ENCODE measurements at regions not wholly inside any gene's neighbourhood (a gene's known extent, or its start where the extent isn't known, plus 50 kb on each side); places are given as distances from the start of the nearest gene placed in this dataset.

DNA sequence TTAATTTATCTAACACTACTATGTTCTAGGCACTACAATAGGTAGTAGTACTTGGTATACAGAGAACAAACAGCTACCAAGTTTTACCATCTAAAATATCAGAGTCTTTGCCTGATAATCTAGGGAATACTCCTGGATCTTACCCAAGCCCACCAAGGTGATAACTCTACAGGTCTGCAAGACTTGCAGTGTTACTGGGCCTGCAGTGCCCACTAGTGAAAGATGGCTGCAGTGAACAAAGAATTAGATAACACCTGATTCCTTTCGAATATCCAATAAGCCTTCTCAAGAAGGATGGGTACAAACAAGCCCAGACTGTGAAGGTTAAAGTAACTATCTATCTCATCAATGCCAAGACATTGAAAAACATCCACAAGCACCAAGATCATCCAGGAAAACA, 317.0 kb upstream of the DCBLD2 start:
- DNase-seq (ENCODE audit: low read depth, low spot score), result no peak

DNA sequence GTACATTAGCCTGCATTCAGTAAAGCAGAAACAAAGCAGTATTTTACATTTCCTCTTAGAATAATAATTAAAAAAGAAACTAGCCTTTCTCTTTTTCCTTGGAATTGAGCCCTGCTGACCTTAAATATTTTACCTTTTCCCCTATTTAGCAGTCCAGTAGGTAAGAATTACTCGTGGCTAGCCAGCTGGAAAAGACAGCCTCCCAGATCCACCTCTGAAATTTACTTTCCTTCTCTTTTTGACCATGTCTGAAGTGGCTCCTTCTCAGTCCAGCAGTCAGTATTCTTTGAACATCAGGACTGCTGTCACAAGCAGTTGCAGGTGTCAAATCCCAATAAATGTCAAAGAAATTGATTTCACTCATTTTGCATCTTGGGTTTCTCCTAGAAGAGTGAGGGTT, 311.5 kb upstream of the DCBLD2 start:
- no peak for DNase-seq (ENCODE audit: low read depth, low spot score)

DNA sequence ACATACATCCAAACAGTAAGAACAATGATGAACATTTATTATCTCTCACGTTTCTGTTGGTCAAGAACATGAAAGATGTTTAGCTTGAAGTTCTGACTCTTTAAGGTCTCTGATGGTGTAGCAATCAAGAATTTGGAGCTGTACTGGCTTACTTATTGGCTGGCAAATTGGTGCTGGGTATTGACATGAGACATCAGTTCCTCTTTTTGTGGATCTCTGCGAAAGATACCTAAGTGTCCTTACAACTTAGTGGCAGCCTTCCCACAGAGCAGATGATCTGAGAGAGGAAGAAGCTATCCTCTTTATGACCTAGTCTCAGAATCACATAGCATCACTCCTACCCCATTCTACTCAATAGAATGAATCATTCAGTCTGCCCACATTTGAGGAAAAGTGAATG, 309.8 kb upstream of the DCBLD2 start:
- no peak for DNase-seq (ENCODE audit: low read depth, low spot score)

DNA sequence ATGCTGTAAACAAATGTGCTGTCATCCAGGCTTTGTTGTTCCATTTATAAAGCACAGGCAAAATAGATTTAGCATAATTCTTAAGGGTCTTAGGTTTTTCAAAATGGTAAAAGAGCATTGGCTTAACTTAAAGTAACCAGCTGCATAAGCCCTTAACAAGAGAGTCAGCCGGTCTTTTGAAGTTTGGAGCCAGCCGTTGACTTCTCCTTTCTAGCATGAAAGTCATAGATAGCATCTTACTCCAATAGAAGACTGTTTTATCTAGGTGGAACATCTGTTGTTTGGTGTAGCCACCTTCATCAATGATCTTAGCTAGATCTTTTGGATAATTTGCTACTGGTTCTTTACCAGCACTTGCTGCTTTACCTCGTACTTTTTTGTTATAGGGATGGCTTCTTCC, 297.5 kb upstream of the DCBLD2 start:
- no peak for DNase-seq (ENCODE audit: low read depth, low spot score)

DNA sequence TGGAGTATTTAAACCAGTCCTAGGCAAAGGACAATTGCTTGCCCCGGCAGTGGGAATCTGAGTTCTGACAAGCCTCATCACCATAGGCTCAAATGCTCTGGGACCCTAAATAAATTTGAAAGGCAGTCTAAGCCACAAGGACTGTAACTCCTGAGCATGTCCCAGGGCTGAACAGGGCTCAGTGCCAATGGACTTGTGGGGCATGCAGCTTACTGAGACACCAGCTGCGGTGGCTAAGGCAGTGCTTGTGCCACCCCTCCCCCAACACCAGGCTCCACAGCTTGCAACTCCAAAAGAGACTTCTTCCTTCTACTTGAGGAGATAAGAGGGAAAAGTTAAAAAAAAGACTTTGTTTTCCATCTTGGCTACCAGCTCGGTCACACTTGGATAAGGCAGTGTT, 289.7 kb upstream of the DCBLD2 start:
- DNase-seq (ENCODE audit: low read depth, low spot score), result no peak

DNA sequence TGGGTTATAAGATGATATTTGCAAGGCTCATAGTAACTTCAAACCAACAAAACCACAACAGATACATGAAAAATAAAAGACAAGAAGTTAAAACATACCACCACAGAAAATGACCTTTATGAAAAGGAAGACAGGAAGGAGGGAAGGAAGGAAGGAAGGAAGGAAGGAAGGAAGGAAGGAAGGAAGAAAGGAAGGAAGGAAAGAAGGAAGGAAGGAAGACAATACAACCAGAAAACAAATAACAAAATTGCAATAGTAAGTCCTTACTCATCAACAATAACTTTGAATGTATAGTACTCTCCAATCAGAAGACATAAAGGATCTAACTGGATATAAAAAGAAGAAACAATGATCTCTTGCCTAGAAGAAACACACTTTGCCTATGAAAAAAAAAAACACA, 287.4 kb upstream of the DCBLD2 start:
- no peak for DNase-seq (ENCODE audit: low read depth, low spot score)

DNA sequence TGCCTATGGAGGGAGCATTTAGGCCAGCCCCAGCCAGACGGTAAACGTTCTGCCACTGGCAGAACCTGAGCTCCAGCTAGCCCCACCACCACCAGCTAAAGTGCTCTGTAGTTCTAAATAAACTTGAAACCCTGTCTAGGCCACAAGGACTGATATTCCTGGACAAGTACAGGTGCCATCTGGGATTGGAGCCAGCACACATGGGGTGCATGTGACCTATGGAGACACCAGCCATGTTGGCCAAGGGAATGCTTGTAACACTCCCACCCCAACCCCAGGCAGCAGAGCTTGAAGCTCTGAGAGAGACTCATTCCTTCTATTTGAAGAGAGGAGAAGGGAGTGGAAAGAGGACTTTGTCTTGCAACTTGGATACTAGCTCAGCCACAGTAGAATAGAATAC, 284.5 kb upstream of the DCBLD2 start:
- no peak for DNase-seq (ENCODE audit: low read depth, low spot score)

DNA sequence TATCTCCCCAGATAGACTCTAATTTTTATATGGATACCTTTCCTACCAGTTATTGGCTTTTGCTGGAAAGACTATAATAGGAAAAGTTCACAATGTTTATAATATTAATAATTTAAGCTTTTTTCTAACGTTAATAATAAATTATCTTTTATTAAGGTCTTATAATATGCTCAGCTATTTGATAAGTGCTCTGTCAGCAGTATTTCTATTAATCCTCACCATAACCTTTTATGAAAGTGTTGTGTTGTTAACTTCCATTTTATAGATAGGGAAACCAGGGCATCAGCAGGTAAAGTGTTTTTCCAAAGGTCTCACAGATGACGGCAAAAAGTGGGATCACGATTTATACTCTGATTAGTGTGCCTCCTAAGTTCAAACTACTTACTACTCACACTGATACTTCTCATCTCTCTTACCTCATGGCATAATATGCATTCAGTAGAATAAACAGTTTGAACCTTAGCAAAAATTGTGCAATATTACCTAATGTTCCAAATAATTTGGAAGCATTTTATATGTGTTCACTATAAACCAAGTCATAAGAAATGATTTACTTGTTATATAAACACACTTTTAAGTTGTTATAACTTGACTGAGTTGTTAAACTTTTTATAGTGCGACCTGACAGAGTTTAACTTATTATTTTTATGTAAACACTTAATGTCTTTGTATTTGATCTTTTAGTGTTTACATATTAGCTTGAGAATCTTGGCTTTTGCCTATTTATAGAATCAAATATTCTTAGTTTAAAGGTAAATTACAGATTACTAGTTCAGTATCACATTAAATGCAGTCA, 274.9 kb upstream of the DCBLD2 start:
- DNase-seq (ENCODE audit: low read depth, low spot score), result no peak

DNA sequence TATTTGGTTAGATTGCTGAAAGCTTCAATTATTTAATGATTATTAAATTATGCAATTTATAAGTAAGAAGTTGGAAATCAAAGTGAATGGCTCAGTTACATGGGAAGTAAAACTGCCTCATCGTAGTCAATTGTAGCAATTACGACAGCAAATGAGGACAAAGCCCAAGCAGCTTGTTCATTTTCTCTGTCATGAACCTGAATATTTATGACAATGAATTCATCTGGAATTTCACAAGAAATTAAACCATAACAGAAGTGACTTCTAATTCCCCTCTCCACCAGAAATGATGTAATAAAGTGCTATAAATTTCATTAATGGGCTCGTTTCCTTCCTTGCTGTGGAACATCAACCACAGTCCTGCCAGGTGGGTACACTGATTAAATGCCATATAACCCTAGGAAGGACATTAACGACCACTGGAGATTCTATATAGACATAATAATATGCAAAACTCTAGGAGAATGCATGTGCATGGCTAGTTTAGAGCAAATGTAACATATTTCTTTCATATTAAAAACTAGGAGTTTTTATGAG, 273.8 kb upstream of the DCBLD2 start:
- DNase-seq (ENCODE audit: low read depth, low spot score), result no peak

DNA sequence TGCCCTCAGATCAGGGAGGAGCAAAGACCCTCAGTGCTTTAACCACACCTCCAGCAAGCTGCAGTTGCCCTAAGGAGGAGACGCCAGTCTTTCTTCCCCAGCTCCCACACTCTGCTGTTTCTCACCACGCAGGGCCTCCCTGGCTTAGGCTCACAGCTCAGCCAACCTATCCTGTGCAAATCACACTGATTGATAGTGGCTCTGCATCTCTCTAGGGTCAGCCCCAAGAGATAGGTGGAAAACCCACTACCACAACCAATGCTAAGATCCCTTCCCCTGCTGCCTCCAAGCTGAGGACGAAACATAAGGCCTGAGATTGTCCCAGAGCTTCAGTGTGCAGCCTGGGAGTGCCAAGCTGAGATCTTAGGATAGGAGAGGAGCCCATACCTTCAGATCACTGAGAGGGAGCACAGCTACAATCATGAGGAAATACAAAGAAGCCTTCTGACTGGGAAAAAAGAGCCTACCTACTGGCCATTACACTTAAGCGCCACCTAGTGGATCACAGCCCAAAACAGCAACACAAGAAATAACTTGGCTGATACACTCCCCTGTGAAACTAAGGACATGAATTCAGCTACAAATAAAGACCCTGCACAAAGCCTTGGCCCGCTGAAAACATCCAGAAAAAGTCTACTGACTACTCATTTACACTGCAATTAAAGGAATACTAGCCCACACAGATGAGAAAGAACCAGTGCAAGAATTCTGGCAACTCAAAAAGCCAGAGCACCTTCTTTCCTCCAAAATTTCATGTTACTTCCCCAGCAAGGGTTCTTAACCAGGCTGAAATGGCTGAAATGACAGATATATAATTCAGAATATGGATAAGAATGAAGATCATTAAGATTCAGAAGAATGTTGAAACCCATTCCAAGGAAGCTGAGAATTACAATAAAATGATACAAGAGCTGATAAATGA, 271.5 kb upstream of the DCBLD2 start:
- DNase-seq (ENCODE audit: low read depth, low spot score), result peak; percentile 56

DNA sequence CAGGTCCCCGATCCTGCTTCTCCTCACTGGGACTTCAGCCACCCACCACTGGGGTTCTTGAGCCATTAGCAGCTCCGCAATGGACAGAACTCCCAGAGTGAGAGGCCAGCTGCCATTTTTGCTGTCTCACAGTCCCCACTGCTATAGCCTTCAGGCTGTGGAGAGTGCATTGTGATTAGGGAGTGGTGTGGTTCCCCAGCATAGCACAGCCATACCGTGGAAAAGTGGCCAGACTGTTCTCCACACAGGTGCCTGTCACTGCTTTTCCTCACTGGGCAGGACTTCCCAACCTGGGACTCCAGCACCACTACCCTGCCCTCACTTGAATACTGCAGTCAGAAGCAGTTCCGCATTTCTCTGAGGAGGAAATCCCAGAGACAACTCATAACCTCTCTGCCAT, 270.3 kb upstream of the DCBLD2 start:
- DNase-seq (ENCODE audit: low read depth, low spot score), result no peak

DNA sequence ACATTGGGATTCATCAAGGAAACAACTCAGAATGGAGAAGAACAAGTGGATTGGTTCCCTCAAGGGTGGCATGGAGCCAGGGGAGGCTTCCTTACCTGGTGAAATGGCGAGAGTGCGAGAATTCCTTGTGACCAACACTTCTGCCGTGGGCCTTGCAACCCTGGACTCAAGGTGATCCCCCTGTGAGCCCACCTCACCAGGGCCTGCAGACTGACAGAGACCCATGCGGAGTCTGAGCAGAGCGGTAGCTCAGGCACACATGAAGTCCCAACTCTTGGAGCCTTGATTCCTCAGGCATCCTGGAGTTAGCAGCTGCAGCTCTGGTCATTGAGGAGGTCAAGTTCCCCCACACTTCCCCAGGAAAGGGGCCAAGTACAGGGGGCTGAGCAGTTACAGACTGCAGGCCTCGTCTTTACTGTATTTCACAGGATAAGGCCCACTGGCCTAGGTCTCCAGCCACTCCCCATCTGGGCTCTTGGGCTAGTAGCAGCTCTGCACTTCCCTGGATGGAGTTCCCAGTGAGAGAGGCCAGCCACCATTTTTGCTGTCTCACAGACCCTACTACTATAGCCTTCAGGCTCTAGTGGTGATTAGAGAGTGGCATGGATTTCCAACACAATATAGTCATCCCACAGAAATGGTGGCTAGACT, 269.5 kb upstream of the DCBLD2 start:
- no peak for DNase-seq (ENCODE audit: low read depth, low spot score)

DNA sequence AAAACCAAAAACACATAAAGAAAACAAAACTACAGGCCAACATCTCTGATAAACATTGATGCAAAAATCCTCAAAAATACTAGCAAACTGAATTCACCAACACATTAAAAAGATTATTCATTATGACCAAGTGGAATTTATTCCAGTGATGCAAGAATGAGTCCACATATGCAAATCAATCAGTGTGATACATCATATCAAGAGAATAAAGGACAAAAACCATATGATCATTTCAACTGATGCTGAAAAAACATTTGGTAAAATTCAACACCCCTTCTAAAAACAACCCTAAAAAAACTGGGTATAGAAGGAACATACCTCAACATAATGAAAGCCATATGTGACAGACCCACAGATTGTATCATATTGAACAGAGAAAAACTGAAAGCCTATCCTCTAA, 265.6 kb upstream of the DCBLD2 start:
- no peak for DNase-seq (ENCODE audit: low read depth, low spot score)

DNA sequence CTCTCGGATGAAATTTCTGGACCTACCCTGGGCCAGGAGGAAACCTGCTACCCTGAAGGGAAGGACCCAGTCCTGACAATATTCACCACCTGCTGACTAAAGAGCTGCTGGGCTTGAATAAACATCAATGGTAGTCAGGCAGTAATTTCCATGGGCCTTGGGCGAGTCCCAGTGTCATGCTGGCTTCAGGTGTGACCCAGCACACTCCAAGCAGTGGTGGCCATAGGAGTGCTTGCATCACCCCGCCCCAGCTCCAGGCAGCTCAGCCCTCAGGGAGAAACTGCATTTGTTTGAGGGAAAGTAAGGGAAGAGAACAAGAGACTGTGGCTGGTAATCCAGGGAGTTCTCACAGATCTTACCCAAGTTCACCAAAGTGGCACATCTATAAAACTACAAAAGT, 261.8 kb upstream of the DCBLD2 start:
- no peak for DNase-seq (ENCODE audit: low read depth, low spot score)

DNA sequence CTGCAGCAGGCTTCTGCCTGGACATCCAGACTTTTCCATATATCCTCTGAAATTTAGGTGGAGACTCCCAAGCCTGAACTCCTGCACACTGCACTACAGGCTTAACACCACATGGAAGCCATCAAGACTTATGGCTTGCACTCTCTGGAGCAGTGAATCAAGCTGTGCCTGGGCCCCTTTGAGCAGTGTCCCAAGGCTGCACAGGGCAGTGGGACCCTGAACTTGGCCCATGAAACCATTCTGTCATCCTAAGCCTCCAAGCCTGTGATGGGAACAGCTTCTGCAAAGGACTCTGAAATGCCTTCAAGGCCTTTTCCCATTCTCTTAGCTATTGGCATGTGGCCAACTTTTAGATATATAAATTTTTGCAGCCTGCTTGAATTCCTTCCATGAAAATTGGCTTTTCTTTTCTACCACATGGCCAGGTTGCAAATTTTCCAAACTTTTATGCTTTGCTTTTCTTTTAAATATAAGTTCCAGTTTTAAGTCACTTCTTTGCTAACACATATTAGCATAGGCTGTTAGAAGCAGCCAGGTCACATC, 257.8 kb upstream of the DCBLD2 start:
- no peak for DNase-seq (ENCODE audit: low read depth, low spot score)

DNA sequence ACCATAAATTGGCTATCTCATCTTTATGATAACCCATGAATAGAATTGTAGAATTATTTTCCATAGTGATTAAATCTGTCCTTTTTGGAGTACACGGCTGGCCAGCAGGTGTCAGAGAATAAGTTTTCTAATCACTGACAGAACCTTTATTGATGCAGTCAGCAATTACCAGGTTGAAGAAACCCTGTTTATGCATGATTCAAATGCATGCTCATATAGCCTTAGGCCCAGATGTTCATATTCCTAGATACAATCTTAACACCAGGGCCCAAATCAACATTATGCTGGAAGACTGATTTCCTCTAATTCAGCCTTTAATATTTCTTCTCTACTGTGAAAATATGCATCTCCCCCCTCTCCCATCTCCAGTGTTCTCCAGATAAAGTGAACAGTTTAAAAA, 243.5 kb upstream of the DCBLD2 start:
- DNase-seq (ENCODE audit: low read depth, low spot score), result no peak

DNA sequence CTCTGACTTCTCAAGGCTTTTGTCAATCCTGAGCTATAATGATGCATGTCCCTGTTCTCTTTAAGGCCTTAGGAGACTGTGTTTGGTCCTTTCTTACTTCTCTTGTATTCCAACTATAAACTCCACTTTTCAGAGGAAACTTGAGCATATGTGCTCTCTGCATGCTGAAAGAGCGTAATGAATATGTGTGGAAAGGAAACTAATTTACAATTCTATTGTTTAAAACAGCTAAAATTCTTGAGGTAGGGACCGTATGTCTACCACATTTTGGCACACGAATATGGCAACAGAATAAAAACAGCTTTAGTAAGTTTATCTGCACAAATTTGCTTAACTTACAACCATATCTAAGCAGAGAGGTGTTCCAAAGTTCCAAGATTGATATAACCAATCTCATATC, 242.0 kb upstream of the DCBLD2 start:
- no peak for DNase-seq (ENCODE audit: low read depth, low spot score)

DNA sequence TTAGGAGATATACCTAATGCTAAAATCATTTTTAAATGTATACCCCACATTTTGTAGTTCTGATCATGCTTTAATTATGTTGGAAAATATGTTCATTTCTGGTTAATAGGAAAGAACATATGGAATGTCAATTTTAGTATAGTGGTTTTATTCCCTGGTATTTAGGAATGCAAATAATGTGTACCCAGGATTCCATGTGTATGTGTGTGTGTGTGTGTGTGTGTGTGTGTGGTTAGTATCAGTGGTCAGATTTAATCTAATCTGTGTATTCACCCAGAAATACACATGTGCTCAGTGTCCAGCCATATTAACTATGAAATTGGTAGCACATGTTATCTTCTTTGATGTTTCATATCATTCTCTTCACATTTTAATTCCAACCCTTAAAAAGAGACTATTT, 233.5 kb upstream of the DCBLD2 start:
- no peak for DNase-seq (ENCODE audit: low read depth, low spot score)

DNA sequence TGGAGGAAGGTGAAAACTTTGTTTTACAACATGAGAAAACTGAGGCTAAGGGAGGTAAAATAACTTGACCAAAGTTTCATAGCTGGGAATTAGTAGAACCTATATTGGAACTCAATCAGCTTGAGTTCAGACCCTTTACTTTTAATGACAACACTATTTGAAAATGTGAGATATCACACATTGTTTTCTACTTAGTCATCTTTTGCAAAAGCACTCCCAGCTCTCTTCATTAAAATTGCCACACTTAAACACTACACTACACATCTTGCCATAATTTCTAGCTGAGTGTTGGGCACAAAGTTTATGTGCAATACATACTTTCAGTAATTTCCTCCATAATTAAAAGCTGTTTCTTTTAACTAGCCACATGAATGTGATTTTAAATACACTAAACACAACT, 230.4 kb upstream of the DCBLD2 start:
- DNase-seq (ENCODE audit: low read depth, low spot score), result no peak

DNA sequence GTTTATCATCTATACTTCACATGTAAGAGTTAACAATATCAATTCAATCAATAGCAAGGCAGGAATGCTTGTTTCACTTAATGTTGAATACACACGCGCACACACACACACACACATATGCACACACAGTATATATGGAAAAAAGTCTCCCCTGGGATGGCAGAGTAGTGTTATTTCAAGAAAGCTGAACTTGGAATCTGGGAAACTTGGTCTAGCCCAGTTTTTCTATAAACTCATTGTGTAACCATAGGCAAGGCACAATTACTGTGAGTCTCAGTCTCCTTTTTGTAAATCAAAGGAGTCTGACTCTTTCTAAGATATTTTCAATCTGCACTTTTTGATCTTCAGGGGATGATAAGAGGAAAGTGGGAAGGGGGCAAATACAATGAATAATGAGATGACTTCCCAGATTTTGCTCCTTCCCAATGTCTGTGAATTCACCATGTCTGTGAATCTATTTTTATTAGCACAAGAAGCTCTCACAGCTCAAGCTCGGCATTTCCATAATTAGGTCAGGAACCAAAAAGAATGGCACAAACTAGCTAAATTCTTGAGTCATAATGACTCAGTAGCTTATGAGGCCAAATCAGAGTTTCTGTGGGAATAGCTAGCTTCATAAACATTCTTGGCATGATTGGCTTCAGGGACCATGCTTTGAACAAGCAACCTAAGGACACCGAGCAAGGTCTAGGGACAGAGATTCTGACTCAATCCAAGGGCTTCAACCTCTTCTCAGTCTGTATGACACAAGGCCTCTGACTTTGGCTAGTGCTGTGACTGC, 227.4 kb upstream of the DCBLD2 start:
- peak; percentile 91 for DNase-seq (ENCODE audit: low read depth, low spot score)

DNA sequence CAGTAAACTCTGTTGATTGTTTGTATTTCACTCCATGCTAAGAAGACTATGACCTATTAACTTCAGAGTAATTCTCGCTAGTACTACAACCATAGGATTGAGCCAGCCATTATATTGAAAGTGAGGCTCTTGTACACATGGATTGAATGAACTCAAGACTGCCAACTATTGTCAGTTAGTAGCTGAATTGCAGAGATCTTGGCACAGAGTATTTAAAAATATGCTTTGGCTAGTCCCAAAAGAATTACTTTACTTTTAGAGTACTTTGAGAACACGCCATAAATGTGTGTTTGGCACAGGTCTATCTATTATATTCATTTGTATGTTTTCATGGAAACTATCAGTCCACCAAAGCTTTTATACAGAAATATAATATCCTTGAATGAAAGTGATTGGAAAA, 226.7 kb upstream of the DCBLD2 start:
- no peak for DNase-seq (ENCODE audit: low read depth, low spot score)
